Chondrocyte (in vitro differentiated cells): ENCODE measurements at regions not wholly inside any gene's neighbourhood (a gene's known extent, or its start where the extent isn't known, plus 50 kb on each side); places are given as distances from the start of the nearest gene placed in this dataset.

ENCODE experiments used
- DNase-seq: peaks from one replicate; pipeline ENCODE4 v3.0.0; 2021; ENCODE audit warnings: mixed read lengths, low spot score
- H3K27ac Mint-ChIP-seq: one replicate; pipeline ENCODE4 v1.8.0; 2021; ENCODE audit warnings: mild to moderate bottlenecking, moderate library complexity, mixed read lengths; ENCODE audit not compliant: unreplicated experiment
- H3K27me3 Mint-ChIP-seq: 2 replicates; pipeline ENCODE4 v1.8.0; 2021; ENCODE audit warnings: low read depth, mixed read lengths
- H3K36me3 Mint-ChIP-seq: 2 replicates; pipeline ENCODE4 v1.8.0; 2021; ENCODE audit warnings: low read depth, mixed read lengths
- H3K4me1 Mint-ChIP-seq: 2 replicates; pipeline ENCODE4 v1.8.0; 2021; ENCODE audit warnings: low read depth, mild to moderate bottlenecking, mixed read lengths
- H3K4me3 Mint-ChIP-seq: one replicate; pipeline ENCODE4 v1.8.0; 2021; ENCODE audit warnings: mild to moderate bottlenecking, moderate library complexity, mixed read lengths; ENCODE audit not compliant: unreplicated experiment
- H3K9me3 Mint-ChIP-seq: 2 replicates; pipeline ENCODE4 v1.8.0; 2021; ENCODE audit warnings: low read depth, mixed read lengths
- CTCF ChIP-seq: fragments of 200-600 bp; sonication (generic); IDR thresholded peaks from 2 replicates; pipeline ENCODE4 v1.5.0; 2021; ENCODE audit warnings: antibody characterized with exemption, mild to moderate bottlenecking, moderate library complexity

GRCh38 chr6:147821295-147821897 is 312.9 kb downstream of the SAMD5 start:
- H3K4me1 Mint-ChIP-seq: no peaks in the 10 kb centered on the region
- no peak for TF ChIP-seq CTCF
- H3K4me3 Mint-ChIP-seq: no peak overlapping the region
- H3K36me3 Mint-ChIP-seq: no peaks in the 10 kb centered on the region
- no peak overlapping the region for H3K27ac Mint-ChIP-seq
- no peak for DNase-seq
- H3K9me3 Mint-ChIP-seq: no peaks in the 10 kb centered on the region
- H3K27me3 Mint-ChIP-seq: no peaks in the 10 kb centered on the region

DNA sequence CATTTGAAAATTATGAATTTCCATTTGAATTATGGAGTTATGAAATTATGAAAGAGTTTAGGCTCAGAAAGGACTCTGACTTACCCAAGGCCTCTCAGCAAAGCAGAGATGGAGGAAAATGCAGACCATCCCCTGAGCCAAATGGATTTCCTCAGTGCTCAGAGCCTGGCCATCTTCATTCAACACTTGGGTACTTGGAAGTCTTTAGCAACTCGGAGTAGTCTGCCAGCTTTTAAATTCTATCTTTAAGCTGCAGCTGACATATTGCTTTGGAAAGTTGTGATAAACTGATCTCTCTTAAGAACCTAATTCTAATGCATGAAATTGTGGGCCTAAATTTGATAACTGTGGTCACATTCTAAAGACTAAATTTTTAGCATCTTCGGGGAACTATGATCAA is 315.4 kb downstream of the SAMD5 start:
- Mint-ChIP-seq H3K4me1 (no peaks in the 10 kb centered on the region), H3K4me3 (no peak overlapping the region), H3K27me3 (no peaks in the 10 kb centered on the region), H3K36me3 (no peaks in the 10 kb centered on the region), H3K27ac (no peak overlapping the region), H3K9me3 (no peaks in the 10 kb centered on the region)
- TF ChIP-seq CTCF: no peak
- no peak for DNase-seq

GRCh38 chr6:147825848-147826247 is 317.4 kb downstream of the SAMD5 start:
- Mint-ChIP-seq H3K36me3 (no peaks in the 10 kb centered on the region), H3K27ac (no peak overlapping the region), H3K27me3 (no peaks in the 10 kb centered on the region), H3K4me1 (no peaks in the 10 kb centered on the region), H3K9me3 (no peaks in the 10 kb centered on the region), H3K4me3 (no peak overlapping the region)
- no peak for DNase-seq
- TF ChIP-seq CTCF: no peak

- no peak for DNase-seq
- no peaks in the 10 kb centered on the region for H3K27me3 Mint-ChIP-seq
- no peak overlapping the region for H3K27ac Mint-ChIP-seq
- no peak for TF ChIP-seq CTCF
- no peaks in the 10 kb centered on the region for H3K9me3 Mint-ChIP-seq
- peaks cover 2% of the 10 kb centered on the region for H3K4me1 Mint-ChIP-seq
- H3K36me3 Mint-ChIP-seq: no peaks in the 10 kb centered on the region
- H3K4me3 Mint-ChIP-seq: no peak overlapping the region
These were observed 318.2 kb downstream of the SAMD5 start for GRCh38 chr6:147826698-147827097.

- H3K9me3 Mint-ChIP-seq: no peaks in the 10 kb centered on the region
- no peak overlapping the region for H3K4me3 Mint-ChIP-seq
- no peak for TF ChIP-seq CTCF
- no peaks in the 10 kb centered on the region for H3K27me3 Mint-ChIP-seq
- H3K36me3 Mint-ChIP-seq: no peaks in the 10 kb centered on the region
- peaks cover 6% of the 10 kb centered on the region for H3K4me1 Mint-ChIP-seq
- H3K27ac Mint-ChIP-seq: no peak overlapping the region
- DNase-seq: no peak
These were observed 320.9 kb downstream of the SAMD5 start for GRCh38 chr6:147829418-147829817.
